Psoas muscle (tissue), 7 donors: ENCODE measurements at regions not wholly inside any gene's neighbourhood (a gene's known extent, or its start where the extent isn't known, plus 50 kb on each side); places are given as distances from the start of the nearest gene placed in this dataset.

Experiments
- ATAC-seq, 4 donors: fragments of 200-7000 bp; cut with Tn5 transposase; one replicate each; pipeline ENCODE4 v1.9.1; 2020; ENCODE audit warnings: moderate library complexity in 3 of 4, mild to moderate bottlenecking in 2 of 4
- DNase-seq, 2 donors: peaks; one replicate each; pipeline ENCODE4 v3.0.0-alpha.2; 2020
- H3K27ac ChIP-seq: fragments of 200-600 bp; one replicate; pipeline ENCODE4 v1.8.0; 2022
- H3K27me3 ChIP-seq, 3 donors: fragments of 200-600 bp in 1 of 3; one replicate each; pipeline versions ENCODE4 v1.6.1 to v1.8.0; 2013 to 2022; ENCODE audit warnings: low read length in 2 of 3, mild to moderate bottlenecking in 2 of 3, moderate library complexity in 1 of 3; ENCODE audit not compliant: insufficient read depth in 3 of 3
- H3K36me3 ChIP-seq, 2 donors: fragments of 200-600 bp in 1 of 2; one replicate each; pipeline versions ENCODE4 v1.6.1 to v1.8.0; 2013 to 2022; ENCODE audit warnings: low read depth in 1 of 2, mild to moderate bottlenecking in 1 of 2, moderate library complexity in 1 of 2; ENCODE audit not compliant: insufficient read depth in 1 of 2
- H3K4me1 ChIP-seq: fragments of 200-600 bp; one replicate; pipeline ENCODE4 v1.8.0; 2022
- H3K4me3 ChIP-seq: fragments of 200-600 bp; one replicate; pipeline ENCODE4 v1.8.0; 2022; ENCODE audit warnings: mild to moderate bottlenecking
- H3K9me3 ChIP-seq: fragments of 200-600 bp; one replicate; pipeline ENCODE4 v1.8.0; 2022
- WGBS, 3 donors: extraction: QIAGEN DNeasy Blood & Tissue Kit; methylation state at CpG; one replicate each; pipeline versions ENCODE4 v1.1.6 to v1.1.7; 2013; 5-methylcytosine and 5-hydroxymethylcytosine counted together
- intact Hi-C, 2 donors: fragments of 100-400 bp; cut with DNase I; formaldehyde crosslinking; loops; one replicate each; pipeline versions ENCODE4 v1.11.0 to v1.14.2; 2022
- TF ChIP-seq, protein P1 (sequence below): fragments of 200-600 bp; IDR thresholded peaks from one replicate; pipeline ENCODE4 v1.8.0; 2022; ENCODE audit warnings: antibody characterized with exemption
- donor health status: healthy with polysubstance abuse.
- donor health status: DM: no; HTN: no; CAD: no; lungs with moderate emphysema.
- donor health status: Bipolar disorder and iron deficiency.
- donor health status: healthy.
- donor health status: DM: yes; HTN: yes; CAD: no.
- donor health status: DM: no; HTN: no; CAD: no.
- donor health status: DM: yes; HTN: yes; CAD: no.

- TF ChIP-seq, protein P1, sequence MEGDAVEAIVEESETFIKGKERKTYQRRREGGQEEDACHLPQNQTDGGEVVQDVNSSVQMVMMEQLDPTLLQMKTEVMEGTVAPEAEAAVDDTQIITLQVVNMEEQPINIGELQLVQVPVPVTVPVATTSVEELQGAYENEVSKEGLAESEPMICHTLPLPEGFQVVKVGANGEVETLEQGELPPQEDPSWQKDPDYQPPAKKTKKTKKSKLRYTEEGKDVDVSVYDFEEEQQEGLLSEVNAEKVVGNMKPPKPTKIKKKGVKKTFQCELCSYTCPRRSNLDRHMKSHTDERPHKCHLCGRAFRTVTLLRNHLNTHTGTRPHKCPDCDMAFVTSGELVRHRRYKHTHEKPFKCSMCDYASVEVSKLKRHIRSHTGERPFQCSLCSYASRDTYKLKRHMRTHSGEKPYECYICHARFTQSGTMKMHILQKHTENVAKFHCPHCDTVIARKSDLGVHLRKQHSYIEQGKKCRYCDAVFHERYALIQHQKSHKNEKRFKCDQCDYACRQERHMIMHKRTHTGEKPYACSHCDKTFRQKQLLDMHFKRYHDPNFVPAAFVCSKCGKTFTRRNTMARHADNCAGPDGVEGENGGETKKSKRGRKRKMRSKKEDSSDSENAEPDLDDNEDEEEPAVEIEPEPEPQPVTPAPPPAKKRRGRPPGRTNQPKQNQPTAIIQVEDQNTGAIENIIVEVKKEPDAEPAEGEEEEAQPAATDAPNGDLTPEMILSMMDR, result no peak
- ATAC-seq, result no peak
- Histone ChIP-seq H3K9me3 (no peaks in the 10 kb centered on the region), H3K36me3 (no peaks in the 10 kb centered on the region), H3K27me3 (no peaks in the 10 kb centered on the region), H3K4me3 (no peak overlapping the region), H3K27ac (no peak overlapping the region), H3K4me1 (no peaks in the 10 kb centered on the region)
- DNase-seq, result no peak
- 25 to 57% (median 35%) methylated on average over 1 of the region's 1 CpG for WGBS, 3 donors
- intact Hi-C loops, result no loop called here
These were observed 427.0 kb upstream of the RARB start for GRCh38 chr3:25000971-25001591.

- 30 to 50% (median 40%) methylated on average over 2 of the region's 2 CpGs for WGBS, 3 donors
- Histone ChIP-seq H3K27ac (no peak overlapping the region), H3K4me1 (no peaks in the 10 kb centered on the region), H3K36me3 (no peaks in the 10 kb centered on the region), H3K27me3 (no peaks in the 10 kb centered on the region), H3K9me3 (no peaks in the 10 kb centered on the region), H3K4me3 (no peak overlapping the region)
- TF ChIP-seq, protein P1, result no peak
- DNase-seq, result no peak
- ATAC-seq, result no peak
- intact Hi-C loops, result no loop called here
These were observed 426.0 kb upstream of the RARB start for GRCh38 chr3:25002052-25002451.

DNA sequence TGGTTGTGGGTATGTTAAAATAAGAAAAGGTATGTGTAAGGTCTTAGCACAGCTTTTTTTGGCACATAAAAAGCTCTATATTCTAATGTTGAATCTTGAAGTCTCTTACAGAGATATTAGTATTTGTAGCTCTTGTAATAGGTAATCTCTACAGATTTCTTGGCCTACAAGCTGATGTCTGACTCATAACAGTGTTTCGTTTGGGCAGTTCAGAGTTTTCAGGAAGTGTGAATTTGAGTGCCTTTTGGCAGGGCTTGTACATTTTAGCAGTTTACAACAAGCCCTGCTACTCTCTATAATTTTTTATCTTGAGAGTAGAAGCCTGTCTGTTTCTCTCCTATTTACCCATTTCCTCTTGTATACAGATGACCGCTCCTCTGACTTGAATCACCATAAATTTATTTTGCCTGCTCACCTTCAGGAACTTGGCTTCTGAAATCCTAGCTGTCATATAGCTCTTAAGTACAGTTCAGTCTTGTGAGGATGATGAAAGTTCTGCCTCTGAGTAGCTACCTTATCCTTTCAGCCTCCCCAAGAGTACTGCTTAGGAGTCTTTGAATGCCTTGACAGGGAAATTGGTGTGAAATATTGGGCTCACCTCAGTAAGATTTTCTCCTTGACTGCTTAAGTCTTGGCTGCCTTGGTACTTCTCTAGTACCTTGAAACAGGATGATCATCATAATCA is 419.9 kb upstream of the RARB start:
- Histone ChIP-seq H3K4me3 (no peak overlapping the region), H3K27ac (no peak overlapping the region), H3K27me3 (no peaks in the 10 kb centered on the region), H3K36me3 (no peaks in the 10 kb centered on the region), H3K4me1 (no peaks in the 10 kb centered on the region), H3K9me3 (no peaks in the 10 kb centered on the region)
- TF ChIP-seq, protein P1, result no peak
- intact Hi-C loops, result no loop called here
- ATAC-seq (no peak), DNase-seq (no peak)
- WGBS, 3 donors, result 55 to 60% (median 58%) methylated on average over 2 of the region's 2 CpGs

DNA sequence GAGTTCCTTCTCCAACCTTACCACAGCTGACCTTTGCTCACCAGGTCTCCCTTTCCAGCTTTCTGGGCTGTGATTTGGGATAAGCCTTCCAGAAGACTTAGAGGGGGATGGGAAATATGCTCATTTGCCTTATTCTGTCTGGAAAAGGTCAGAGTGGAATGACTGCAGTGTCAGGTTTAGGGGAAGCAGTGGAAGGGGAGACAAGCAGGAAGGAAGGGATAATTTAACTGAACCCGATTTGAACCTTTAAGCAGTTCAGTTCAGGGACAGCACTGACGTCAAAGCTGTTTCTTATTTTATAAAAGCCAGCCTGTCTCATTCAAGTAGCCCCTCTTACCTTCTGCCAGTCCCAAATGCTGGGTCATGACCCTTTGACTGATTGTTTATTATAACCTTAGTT is 418.4 kb upstream of the RARB start:
- H3K9me3 ChIP-seq, result no peaks in the 10 kb centered on the region
- H3K4me3 ChIP-seq, result no peak overlapping the region
- no peaks in the 10 kb centered on the region for H3K36me3 ChIP-seq
- WGBS, 3 donors, result 17 to 44% (median 36%) methylated on average over 2 of the region's 2 CpGs
- H3K27me3 ChIP-seq, result no peaks in the 10 kb centered on the region
- intact Hi-C loops, result no loop called here
- H3K4me1 ChIP-seq, result no peaks in the 10 kb centered on the region
- ATAC-seq (no peak), DNase-seq (no peak)
- TF ChIP-seq, protein P1, result no peak
- H3K27ac ChIP-seq, result no peak overlapping the region

DNA sequence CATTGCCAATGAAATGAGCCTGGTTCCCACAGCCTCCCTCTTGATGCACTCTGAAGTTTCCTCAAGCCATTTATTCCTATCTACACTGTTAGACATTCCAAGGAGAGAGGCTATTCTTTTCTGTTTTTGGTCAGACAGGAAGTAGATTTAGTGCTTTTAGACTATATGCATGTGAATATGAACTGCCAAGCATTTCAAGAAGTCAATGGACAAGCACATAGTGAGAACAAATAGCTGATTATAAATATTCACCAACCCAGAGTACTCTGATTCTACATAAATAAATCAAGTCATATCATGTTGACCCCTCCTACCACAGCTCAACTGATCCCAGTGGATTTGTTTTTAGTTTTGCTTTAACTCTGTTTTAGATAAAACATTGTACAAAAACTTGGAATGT is 412.5 kb upstream of the RARB start:
- DNase-seq, result no peak
- Histone ChIP-seq H3K36me3 (no peaks in the 10 kb centered on the region), H3K27ac (no peak overlapping the region), H3K4me1 (no peaks in the 10 kb centered on the region), H3K4me3 (no peak overlapping the region), H3K9me3 (no peaks in the 10 kb centered on the region), H3K27me3 (no peaks in the 10 kb centered on the region)
- no peak for ATAC-seq
- intact Hi-C loops, result no loop called here
- TF ChIP-seq, protein P1, result no peak
